K562 (cell line): ENCODE measurements at regions not wholly inside any gene's neighbourhood (a gene's known extent, or its start where the extent isn't known, plus 50 kb on each side); places are given as distances from the start of the nearest gene placed in this dataset.

Experiments
- ATAC-seq: fragments of 200-7000 bp; cut with Tn5 transposase; 3 replicates; pipeline ENCODE4 v1.9.1; 2020; ENCODE audit warnings: moderate library complexity
- BruUV-seq: library from RNA; stranded (reverse); fragments of 400-500 nt; replicated peaks from 2 replicates; lab custom pipeline; 2021; lab: Mats Ljungman, UMichigan
- CTCF ChIA-PET: fragments of 300-600 bp; formaldehyde crosslinking; extraction: SDS; loops from one replicate; lab custom pipeline; 2021; ENCODE audit warnings: low intra/inter-chr PET ratio; lab: Yijun Ruan, JAX
- POLR2A ChIA-PET: fragments of 300-600, 350-650 bp; sonication (Branson Sonifier 250); formaldehyde crosslinking; extraction: SDS; loops from one replicate; lab custom pipeline; 2021; ENCODE audit warnings: antibody characterized with exemption, inconsistent platforms; lab: Yijun Ruan, JAX
- DNase-seq, 4 experiments: peaks; one replicate each; pipeline versions ENCODE4 v3.0.0 to v3.0.0-alpha.2; 2011 to 2018; ENCODE audit warnings: low spot score in 3 of 4, mixed read lengths in 3 of 4; ENCODE audit errors: extremely low read depth in 1 of 4
- FAIRE-seq: peaks from 2 replicates; lab custom pipeline; 2011; peaks lifted over from hg19 to GRCh38; lab: Jason Lieb, UNC
- H2AFZ ChIP-seq: 2 replicates; pipeline ENCODE4 v1.6.0; 2011; ENCODE audit warnings: low read depth, low read length, control low read depth, inconsistent platforms
- H3K27ac ChIP-seq: fragments of 200-600 bp; 3 replicates; pipeline ENCODE4 v1.8.0; 2011; ENCODE audit warnings: low read depth, mild to moderate bottlenecking, control low read depth, inconsistent platforms, low read length, moderate library complexity, mixed read lengths; ENCODE audit errors: extremely low read depth
- H3K27me3 ChIP-seq, 2 experiments: fragments of 300-600 bp in 1 of 2; 2 replicates in 1 of 2; 3 replicates in 1 of 2; pipeline versions ENCODE4 v1.6.0 to v1.8.0; 2011; ENCODE audit warnings: inconsistent platforms in 2 of 2, low read length in 2 of 2, mild to moderate bottlenecking in 1 of 2, mixed read lengths in 1 of 2, moderate library complexity in 1 of 2; ENCODE audit not compliant: control insufficient read depth in 2 of 2, insufficient read depth in 2 of 2
- H3K36me3 ChIP-seq: fragments of 300-600 bp; 3 replicates; pipeline ENCODE4 v1.8.0; 2011; ENCODE audit warnings: mild to moderate bottlenecking, low read length, inconsistent platforms; ENCODE audit not compliant: control insufficient read depth, insufficient read depth
- H3K4me1 ChIP-seq, 2 experiments: fragments of 200-600 bp in 1 of 2; replicated peaks in 1 of 2; 2 replicates in 1 of 2; 3 replicates in 1 of 2; pipeline versions ENCODE4 v1.5.1 to v1.8.0; 2011; ENCODE audit warnings: inconsistent platforms in 2 of 2, low read length in 2 of 2, mild to moderate bottlenecking in 1 of 2, mixed read lengths in 1 of 2, moderate library complexity in 1 of 2; ENCODE audit not compliant: control insufficient read depth in 2 of 2, insufficient read depth in 2 of 2
- H3K4me2 ChIP-seq: 2 replicates; pipeline ENCODE4 v1.6.1; 2011; ENCODE audit warnings: low read length, control low read depth, inconsistent platforms, mixed read lengths; ENCODE audit not compliant: insufficient read depth
- H3K4me3 ChIP-seq: fragments of 200-600 bp; sonication (generic), shearing (Covaris generic); 2 replicates; pipeline ENCODE4 v1.5.1; 2016; ENCODE audit warnings: control low read depth, inconsistent platforms
- H3K79me2 ChIP-seq: fragments of 200-600 bp; 3 replicates; pipeline ENCODE4 v1.8.0; 2011; ENCODE audit warnings: low read length, inconsistent platforms; ENCODE audit not compliant: control insufficient read depth, insufficient read depth
- H3K9ac ChIP-seq, 2 experiments: 2 replicates each; pipeline versions ENCODE4 v1.6.0 to v1.6.1; 2011; ENCODE audit warnings: low read depth in 2 of 2, low read length in 2 of 2, control low read depth in 1 of 2, inconsistent platforms in 1 of 2, mild to moderate bottlenecking in 1 of 2, mixed read lengths in 1 of 2; ENCODE audit not compliant: insufficient read depth in 1 of 2
- H3K9me1 ChIP-seq: one replicate; pipeline ENCODE4 v1.6.0; 2011; ENCODE audit warnings: inconsistent platforms, mild to moderate bottlenecking, low read length, moderate library complexity; ENCODE audit not compliant: control insufficient read depth, insufficient read depth
- H3K9me3 ChIP-seq: replicated peaks from 2 replicates; pipeline ENCODE4 v1.5.1; 2011; ENCODE audit warnings: low read depth, low read length, inconsistent platforms; ENCODE audit not compliant: control insufficient read depth, insufficient read depth
- H4K20me1 ChIP-seq: replicated peaks from 2 replicates; pipeline ENCODE4 v1.6.1; 2011; ENCODE audit warnings: low read length, inconsistent platforms, mixed read lengths; ENCODE audit not compliant: control insufficient read depth, insufficient read depth
- CBFA2T2 ChIP-seq: fragments of 450-650 bp; conservative IDR thresholded peaks from 2 replicates; pipeline ENCODE4 v1.6.1; 2017; ENCODE audit warnings: mild to moderate bottlenecking
- ESRRA ChIP-seq: fragments of 450-650 bp; IDR thresholded peaks from 2 replicates; pipeline ENCODE4 v1.6.1; 2014; ENCODE audit warnings: low read depth, mild to moderate bottlenecking, moderate library complexity, borderline replicate concordance
- EZH2 ChIP-seq: IDR thresholded peaks from 2 replicates; pipeline ENCODE4 v1.6.1; 2012; ENCODE audit warnings: low read depth, mild to moderate bottlenecking, inconsistent platforms, low read length, borderline replicate concordance
- GTF3C2 ChIP-seq: IDR thresholded peaks from 3 replicates; pipeline ENCODE4 v1.6.1; 2011; ENCODE audit warnings: borderline replicate concordance, mild to moderate bottlenecking, moderate library complexity; ENCODE audit not compliant: insufficient read length; ENCODE audit errors: extremely low read depth
- PBX2 ChIP-seq, 2 experiments: IDR thresholded peaks in 1 of 2; conservative IDR thresholded peaks in 1 of 2; 2 replicates each; pipeline ENCODE4 v1.6.1; 2016; ENCODE audit warnings: low read depth in 2 of 2, mild to moderate bottlenecking in 1 of 2, missing compliant biosample characterization in 1 of 2, missing genetic modification characterization in 1 of 2, moderate library complexity in 1 of 2
- SIX5 ChIP-seq, 2 experiments: IDR thresholded peaks; 2 replicates each; pipeline ENCODE4 v1.6.1; 2011; ENCODE audit warnings: low read length in 2 of 2, borderline replicate concordance in 1 of 2, low read depth in 1 of 2, mild to moderate bottlenecking in 1 of 2, moderate library complexity in 1 of 2; ENCODE audit not compliant: insufficient read depth in 1 of 2
- SMAD1 ChIP-seq: fragments of 150-350 bp; IDR thresholded peaks from 2 replicates; pipeline ENCODE4 v1.6.1; 2014; ENCODE audit warnings: low read length, low read depth; ENCODE audit not compliant: partially characterized antibody
- TAF15 ChIP-seq: fragments of 200-400 bp; formaldehyde crosslinking; IDR thresholded peaks from 2 replicates; pipeline ENCODE4 v1.6.1; 2017; ENCODE audit warnings: mild to moderate bottlenecking, low read depth, low read length, moderate library complexity
- TFAM ChIP-seq: fragments of 250-450 bp; sonication (Bioruptor Pico); conservative IDR thresholded peaks from 2 replicates; pipeline ENCODE4 v1.5.0; 2021; ENCODE audit warnings: mild to moderate bottlenecking, moderate library complexity
- ZC3H11A ChIP-seq: IDR thresholded peaks from 2 replicates; pipeline ENCODE4 v1.6.1; 2012; ENCODE audit warnings: low read depth, low read length, improper control_type of control experiment
- ZKSCAN1 ChIP-seq: fragments of 150-350 bp; IDR thresholded peaks from 2 replicates; pipeline ENCODE4 v1.6.1; 2016; ENCODE audit warnings: low read depth, low read length
- ZNF140 ChIP-seq: fragments of 250-450 bp; sonication (Bioruptor Pico); IDR thresholded peaks from 2 replicates; pipeline ENCODE4 v1.8.0; 2021; ENCODE audit warnings: moderate library complexity, mild to moderate bottlenecking, inconsistent platforms
- WGBS: fragments of 100-300 bp; shearing (Covaris generic); methylation state at CpG from one replicate; pipeline ENCODE4 v1.1.6; 2016; ENCODE audit warnings: low coverage, mixed read lengths; ENCODE audit not compliant: insufficient coverage; ENCODE audit errors: missing lambda C conversion rate; 5-methylcytosine and 5-hydroxymethylcytosine counted together
- in situ Hi-C: fragments of 300-500 bp; cut with MboI; formaldehyde crosslinking; loops from 4 replicates; pipeline ENCODE4 v1.15.0; 2018; ENCODE audit warnings: inconsistent platforms, mixed read lengths
- intact Hi-C: fragments of 100-400 bp; cut with micrococcal nuclease; formaldehyde crosslinking; loops from 2 replicates; pipeline ENCODE4 v1.14.2; 2022
- TF ChIP-seq, protein P1 (sequence below): fragments of 250-450 bp; sonication (Bioruptor Pico); IDR thresholded peaks from 2 replicates; pipeline ENCODE4 v1.5.0; 2020; ENCODE audit warnings: mild to moderate bottlenecking

DNA sequence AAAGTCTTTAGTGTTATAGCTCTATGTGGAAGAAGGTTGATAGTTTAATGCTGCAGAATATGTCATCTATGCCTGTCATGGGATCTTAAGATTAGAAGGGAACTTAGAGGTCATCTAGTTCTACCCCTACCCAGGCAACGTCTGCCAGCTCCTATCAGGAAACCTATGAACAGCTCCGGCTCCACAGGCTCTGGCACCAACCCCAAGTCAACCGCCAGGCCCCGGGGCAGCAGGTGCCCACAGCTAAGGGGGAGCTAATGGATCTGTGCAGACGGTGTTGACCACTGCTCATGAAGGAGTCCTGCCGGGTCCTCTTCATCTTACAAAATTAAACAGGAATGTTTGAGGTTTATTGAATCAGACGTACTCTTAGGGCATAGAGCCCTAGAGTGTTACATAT, 440.8 kb upstream of the KLHL29 start (continued):
- TF ChIP-seq GTF3C2 = no peak
- TF ChIP-seq SMAD1 = no peak
- TF ChIP-seq SIX5 (IDR thresholded peaks at IDR 0.05; ENCODE audit: borderline replicate concordance in 1 of 2, insufficient read depth in 1 of 2, low read depth in 1 of 2, low read length in 2 of 2) = no peak
- TF ChIP-seq CBFA2T2 = no peak
- no peak for TF ChIP-seq ZNF140 (CRISPR knock-in tag)

- no peaks in the 10 kb centered on the region for H4K20me1 ChIP-seq
- no peaks in the 10 kb centered on the region for H3K4me1 ChIP-seq
- ChIA-PET CTCF (no interaction called here), POLR2A (no interaction called here)
- H3K9me3 ChIP-seq = no peaks in the 10 kb centered on the region
- in situ Hi-C loops = no loop called here
- DNase-seq (no peak), FAIRE-seq (no peak), ATAC-seq (no peak)
- H3K27me3 ChIP-seq = no peaks in the 10 kb centered on the region
- BruUV-seq = no TSS peak
- H3K79me2 ChIP-seq = no peaks in the 10 kb centered on the region
- H3K9ac ChIP-seq = no peak overlapping the region
- H2AFZ ChIP-seq = no peak overlapping the region
- H3K9me1 ChIP-seq = no peaks in the 10 kb centered on the region
- no peak overlapping the region for H3K4me2 ChIP-seq
- intact Hi-C loops = no loop called here
- no peaks in the 10 kb centered on the region for H3K36me3 ChIP-seq
- H3K4me3 ChIP-seq = no peak overlapping the region
- no peak overlapping the region for H3K27ac ChIP-seq
- 0% methylated on average over 2 of the region's 2 CpGs for WGBS
- TF ChIP-seq EZH2 = no peak
- TF ChIP-seq ESRRA = no peak
- TF ChIP-seq, protein P1, sequence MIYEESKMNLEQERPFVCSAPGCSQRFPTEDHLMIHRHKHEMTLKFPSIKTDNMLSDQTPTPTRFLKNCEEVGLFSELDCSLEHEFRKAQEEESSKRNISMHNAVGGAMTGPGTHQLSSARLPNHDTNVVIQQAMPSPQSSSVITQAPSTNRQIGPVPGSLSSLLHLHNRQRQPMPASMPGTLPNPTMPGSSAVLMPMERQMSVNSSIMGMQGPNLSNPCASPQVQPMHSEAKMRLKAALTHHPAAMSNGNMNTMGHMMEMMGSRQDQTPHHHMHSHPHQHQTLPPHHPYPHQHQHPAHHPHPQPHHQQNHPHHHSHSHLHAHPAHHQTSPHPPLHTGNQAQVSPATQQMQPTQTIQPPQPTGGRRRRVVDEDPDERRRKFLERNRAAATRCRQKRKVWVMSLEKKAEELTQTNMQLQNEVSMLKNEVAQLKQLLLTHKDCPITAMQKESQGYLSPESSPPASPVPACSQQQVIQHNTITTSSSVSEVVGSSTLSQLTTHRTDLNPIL (CRISPR knock-in tag) = no peak
- no peak for TF ChIP-seq TAF15
- no peak for TF ChIP-seq PBX2 (CRISPR knock-in tag; IDR thresholded peaks at IDR 0.05; ENCODE audit: low read depth)
- TF ChIP-seq PBX2 (tag; conservative IDR thresholded peaks at IDR 0.05; ENCODE audit: low read depth) = no peak
- no peak for TF ChIP-seq ZC3H11A
- no peak for TF ChIP-seq TFAM
- TF ChIP-seq ZKSCAN1 = no peak
Measured at GRCh38 chr2:22946553-22946952, 438.4 kb upstream of the KLHL29 start.
